ENCODE measurements at regions not wholly inside any gene's neighbourhood (a gene's known extent, or its start where the extent isn't known, plus 50 kb on each side); places are given as distances from the start of the nearest gene placed in this dataset.

DNA sequence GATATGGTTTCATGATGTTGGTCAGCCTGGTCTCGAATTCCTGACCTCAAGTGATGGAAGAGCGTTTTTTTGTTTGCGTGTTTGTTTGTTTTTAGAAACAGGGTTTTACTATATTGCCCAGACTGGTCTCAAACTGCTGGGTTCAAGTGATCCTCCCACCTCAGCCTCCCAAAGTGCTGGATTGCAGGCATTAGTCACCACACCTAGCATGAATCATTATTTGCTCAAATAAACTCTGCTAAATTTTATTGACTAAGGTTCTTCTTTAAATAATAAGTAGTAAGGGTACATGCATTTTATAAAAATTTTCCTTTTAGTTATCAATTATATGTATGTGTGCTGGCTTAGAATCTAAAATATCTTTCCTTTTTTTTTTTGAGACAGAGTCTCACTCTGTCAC is 52.9 kb downstream of the ZBTB9 start:
- TF ChIP-seq, protein P1, sequence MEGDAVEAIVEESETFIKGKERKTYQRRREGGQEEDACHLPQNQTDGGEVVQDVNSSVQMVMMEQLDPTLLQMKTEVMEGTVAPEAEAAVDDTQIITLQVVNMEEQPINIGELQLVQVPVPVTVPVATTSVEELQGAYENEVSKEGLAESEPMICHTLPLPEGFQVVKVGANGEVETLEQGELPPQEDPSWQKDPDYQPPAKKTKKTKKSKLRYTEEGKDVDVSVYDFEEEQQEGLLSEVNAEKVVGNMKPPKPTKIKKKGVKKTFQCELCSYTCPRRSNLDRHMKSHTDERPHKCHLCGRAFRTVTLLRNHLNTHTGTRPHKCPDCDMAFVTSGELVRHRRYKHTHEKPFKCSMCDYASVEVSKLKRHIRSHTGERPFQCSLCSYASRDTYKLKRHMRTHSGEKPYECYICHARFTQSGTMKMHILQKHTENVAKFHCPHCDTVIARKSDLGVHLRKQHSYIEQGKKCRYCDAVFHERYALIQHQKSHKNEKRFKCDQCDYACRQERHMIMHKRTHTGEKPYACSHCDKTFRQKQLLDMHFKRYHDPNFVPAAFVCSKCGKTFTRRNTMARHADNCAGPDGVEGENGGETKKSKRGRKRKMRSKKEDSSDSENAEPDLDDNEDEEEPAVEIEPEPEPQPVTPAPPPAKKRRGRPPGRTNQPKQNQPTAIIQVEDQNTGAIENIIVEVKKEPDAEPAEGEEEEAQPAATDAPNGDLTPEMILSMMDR (conservative IDR thresholded peaks at IDR 0.05 in 1 of 2, IDR thresholded peaks at IDR 0.05 in 1 of 2; ENCODE audit: low read depth in 1 of 2, low read length in 2 of 2), result no peak
- no peak for TF ChIP-seq EZH2 (IDR thresholded peaks at IDR 0.05; ENCODE audit: low read length, missing control alignments)

Measured in fibroblast of lung (primary cell).